ENCODE measurements at regions not wholly inside any gene's neighbourhood (a gene's known extent, or its start where the extent isn't known, plus 50 kb on each side); places are given as distances from the start of the nearest gene placed in this dataset.

DNA sequence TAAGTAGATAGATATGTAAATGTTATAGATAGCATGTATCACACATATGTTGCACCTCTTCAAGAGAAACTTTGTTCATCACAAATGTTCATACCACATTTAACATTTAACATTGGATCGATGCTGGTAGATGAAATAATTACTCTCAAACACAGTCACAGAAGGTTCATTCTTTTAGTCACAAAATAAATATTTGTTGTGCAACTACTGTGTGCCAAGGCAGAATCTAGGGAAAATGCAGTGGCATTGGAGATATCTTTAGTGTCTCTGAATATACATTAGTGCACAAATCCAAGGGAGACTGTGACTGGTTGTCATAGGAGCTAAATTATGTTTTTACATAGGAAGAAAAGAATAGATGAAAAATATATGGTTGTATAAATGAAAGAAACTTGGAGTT lies 535.7 kb downstream of the BRINP3 start:
- Histone ChIP-seq H3K4me1 (ENCODE audit: low read length) (no peaks in the 10 kb centered on the region), H4K20me1 (ENCODE audit: insufficient read depth, low read length) (no peaks in the 10 kb centered on the region), H2AFZ (ENCODE audit: low read depth, low read length) (no peak overlapping the region), H3K9me3 (ENCODE audit: insufficient read depth, low read length) (no peaks in the 10 kb centered on the region), H3K79me2 (ENCODE audit: low read length) (no peaks in the 10 kb centered on the region), H3K27ac (ENCODE audit: low read length) (no peak overlapping the region), H3K27me3 (ENCODE audit: low read depth, low read length) (no peaks in the 10 kb centered on the region), H3K4me2 (ENCODE audit: low read length) (no peak overlapping the region), H3K9ac (ENCODE audit: low read length) (no peak overlapping the region), H3K36me3 (replicated peaks; ENCODE audit: low read depth, low read length) (no peaks in the 10 kb centered on the region), H3K4me3 (ENCODE audit: low read length) (no peak overlapping the region)
- TF ChIP-seq, protein P1, sequence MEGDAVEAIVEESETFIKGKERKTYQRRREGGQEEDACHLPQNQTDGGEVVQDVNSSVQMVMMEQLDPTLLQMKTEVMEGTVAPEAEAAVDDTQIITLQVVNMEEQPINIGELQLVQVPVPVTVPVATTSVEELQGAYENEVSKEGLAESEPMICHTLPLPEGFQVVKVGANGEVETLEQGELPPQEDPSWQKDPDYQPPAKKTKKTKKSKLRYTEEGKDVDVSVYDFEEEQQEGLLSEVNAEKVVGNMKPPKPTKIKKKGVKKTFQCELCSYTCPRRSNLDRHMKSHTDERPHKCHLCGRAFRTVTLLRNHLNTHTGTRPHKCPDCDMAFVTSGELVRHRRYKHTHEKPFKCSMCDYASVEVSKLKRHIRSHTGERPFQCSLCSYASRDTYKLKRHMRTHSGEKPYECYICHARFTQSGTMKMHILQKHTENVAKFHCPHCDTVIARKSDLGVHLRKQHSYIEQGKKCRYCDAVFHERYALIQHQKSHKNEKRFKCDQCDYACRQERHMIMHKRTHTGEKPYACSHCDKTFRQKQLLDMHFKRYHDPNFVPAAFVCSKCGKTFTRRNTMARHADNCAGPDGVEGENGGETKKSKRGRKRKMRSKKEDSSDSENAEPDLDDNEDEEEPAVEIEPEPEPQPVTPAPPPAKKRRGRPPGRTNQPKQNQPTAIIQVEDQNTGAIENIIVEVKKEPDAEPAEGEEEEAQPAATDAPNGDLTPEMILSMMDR (IDR thresholded peaks at IDR 0.05; ENCODE audit: low read depth, low read length): no peak
- no peak for TF ChIP-seq EZH2phosphoT487 (IDR thresholded peaks at IDR 0.05; ENCODE audit: low read depth)

- Histone ChIP-seq H3K27ac (ENCODE audit: low read length) (no peak overlapping the region), H3K9me3 (ENCODE audit: insufficient read depth, low read length) (no peaks in the 10 kb centered on the region), H4K20me1 (ENCODE audit: insufficient read depth, low read length) (no peaks in the 10 kb centered on the region), H3K4me2 (ENCODE audit: low read length) (no peak overlapping the region), H3K4me1 (ENCODE audit: low read length) (no peaks in the 10 kb centered on the region), H2AFZ (ENCODE audit: low read depth, low read length) (no peak overlapping the region), H3K27me3 (ENCODE audit: low read depth, low read length) (no peaks in the 10 kb centered on the region), H3K36me3 (replicated peaks; ENCODE audit: low read depth, low read length) (no peaks in the 10 kb centered on the region), H3K4me3 (ENCODE audit: low read length) (no peak overlapping the region), H3K9ac (ENCODE audit: low read length) (no peak overlapping the region), H3K79me2 (ENCODE audit: low read length) (no peaks in the 10 kb centered on the region)
- TF ChIP-seq, protein P1 (IDR thresholded peaks at IDR 0.05; ENCODE audit: low read depth, low read length): no peak
- no peak for TF ChIP-seq EZH2phosphoT487 (IDR thresholded peaks at IDR 0.05; ENCODE audit: low read depth)
Measured at GRCh38 chr1:189958756-189959155, 518.9 kb downstream of the BRINP3 start.

GRCh38 chr1:189960769-189961168 lies 516.9 kb downstream of the BRINP3 start:
- Histone ChIP-seq H3K9ac (ENCODE audit: low read length) (no peak overlapping the region), H2AFZ (ENCODE audit: low read depth, low read length) (no peak overlapping the region), H3K4me1 (ENCODE audit: low read length) (no peaks in the 10 kb centered on the region), H3K79me2 (ENCODE audit: low read length) (no peaks in the 10 kb centered on the region), H3K36me3 (replicated peaks; ENCODE audit: low read depth, low read length) (no peaks in the 10 kb centered on the region), H3K9me3 (ENCODE audit: insufficient read depth, low read length) (no peaks in the 10 kb centered on the region), H3K27me3 (ENCODE audit: low read depth, low read length) (no peaks in the 10 kb centered on the region), H3K4me2 (ENCODE audit: low read length) (no peak overlapping the region), H3K4me3 (ENCODE audit: low read length) (no peak overlapping the region), H4K20me1 (ENCODE audit: insufficient read depth, low read length) (no peaks in the 10 kb centered on the region), H3K27ac (ENCODE audit: low read length) (no peak overlapping the region)
- TF ChIP-seq, protein P1 (IDR thresholded peaks at IDR 0.05; ENCODE audit: low read depth, low read length): no peak
- TF ChIP-seq EZH2phosphoT487 (IDR thresholded peaks at IDR 0.05; ENCODE audit: low read depth): no peak

GRCh38 chr1:189962181-189962580 lies 515.5 kb downstream of the BRINP3 start:
- Histone ChIP-seq H3K4me2 (ENCODE audit: low read length) (no peak overlapping the region), H3K79me2 (ENCODE audit: low read length) (no peaks in the 10 kb centered on the region), H3K27me3 (ENCODE audit: low read depth, low read length) (no peaks in the 10 kb centered on the region), H4K20me1 (ENCODE audit: insufficient read depth, low read length) (no peaks in the 10 kb centered on the region), H3K4me1 (ENCODE audit: low read length) (no peaks in the 10 kb centered on the region), H2AFZ (ENCODE audit: low read depth, low read length) (no peak overlapping the region), H3K4me3 (ENCODE audit: low read length) (no peak overlapping the region), H3K9me3 (ENCODE audit: insufficient read depth, low read length) (no peaks in the 10 kb centered on the region), H3K36me3 (replicated peaks; ENCODE audit: low read depth, low read length) (no peaks in the 10 kb centered on the region), H3K27ac (ENCODE audit: low read length) (no peak overlapping the region), H3K9ac (ENCODE audit: low read length) (no peak overlapping the region)
- TF ChIP-seq, protein P1 (IDR thresholded peaks at IDR 0.05; ENCODE audit: low read depth, low read length): no peak
- no peak for TF ChIP-seq EZH2phosphoT487 (IDR thresholded peaks at IDR 0.05; ENCODE audit: low read depth)

Measured in OCI-LY3 (cell line).